Breast epithelium (tissue), 4 donors: ENCODE measurements at regions not wholly inside any gene's neighbourhood (a gene's known extent, or its start where the extent isn't known, plus 50 kb on each side); places are given as distances from the start of the nearest gene placed in this dataset.
"Not testable (repeated sequence)": the region's sequence is repeated elsewhere in the genome, so short reads cannot be mapped to it uniquely, and the experiment has no call there.

Experiments
- DNase-seq, 2 donors: peaks; one replicate each; pipeline ENCODE4 v3.0.0-alpha.2; 2019; ENCODE audit warnings: low spot score in 2 of 2
- H3K27ac ChIP-seq, 2 donors: fragments of 200-600 bp; sonication (generic) in 1 of 2; one replicate each; pipeline ENCODE4 v1.5.1; 2016 to 2019; ENCODE audit warnings: mild to moderate bottlenecking in 1 of 2
- H3K27me3 ChIP-seq, 2 donors: fragments of 200-600 bp; sonication (generic) in 1 of 2; one replicate each; pipeline versions ENCODE4 v1.5.1 to v1.6.0; 2017 to 2019; ENCODE audit warnings: control low read depth in 1 of 2, mild to moderate bottlenecking in 1 of 2
- H3K36me3 ChIP-seq: fragments of 200-600 bp; one replicate; pipeline ENCODE4 v1.5.1; 2019
- H3K4me1 ChIP-seq, 2 donors: fragments of 200-600 bp; sonication (generic); one replicate each; pipeline ENCODE4 v1.5.1; 2016 to 2019; ENCODE audit warnings: control low read depth in 1 of 2
- H3K4me3 ChIP-seq, 3 donors: fragments of 200-600 bp; sonication (generic); 1 replicate in 2 of 3; 2 replicates in 1 of 3; pipeline ENCODE4 v1.5.1; 2016 to 2019; ENCODE audit warnings: mild to moderate bottlenecking in 3 of 3, moderate library complexity in 2 of 3
- H3K9me3 ChIP-seq, 2 donors: fragments of 200-600 bp; sonication (generic) in 1 of 2; one replicate each; pipeline ENCODE4 v1.5.1; 2016 to 2019; ENCODE audit warnings: control low read depth in 1 of 2
- POLR2A ChIP-seq: fragments of 450-650 bp; IDR thresholded peaks from one replicate; pipeline ENCODE4 v1.6.1; 2016; ENCODE audit warnings: antibody characterized with exemption, mild to moderate bottlenecking, moderate library complexity
- POLR2AphosphoS5 ChIP-seq, 3 donors: sonication (generic); formaldehyde crosslinking; IDR thresholded peaks; one replicate each; pipeline ENCODE4 v1.6.1; 2017; ENCODE audit warnings: antibody characterized with exemption in 3 of 3
- intact Hi-C: fragments of 100-400 bp; cut with DNase I; formaldehyde crosslinking; loops from one replicate; pipeline ENCODE4 v1.15.1; 2023; ENCODE audit warnings: low total_unique reads
- TF ChIP-seq, protein P1 (sequence below), 3 donors: fragments of 450-650 bp; IDR thresholded peaks; one replicate each; pipeline ENCODE4 v1.5.1; 2016 to 2017; ENCODE audit warnings: antibody characterized with exemption in 3 of 3, mild to moderate bottlenecking in 3 of 3, moderate library complexity in 3 of 3

- Histone ChIP-seq H3K36me3 (no peaks in the 10 kb centered on the region), H3K4me1 (no peaks in the 10 kb centered on the region), H3K4me3 (no peak overlapping the region), H3K27ac (no peak overlapping the region), H3K27me3 (no peaks in the 10 kb centered on the region), H3K9me3 (no peaks in the 10 kb centered on the region)
- DNase-seq = no peak
- intact Hi-C loops = no loop called here
- TF ChIP-seq, protein P1, sequence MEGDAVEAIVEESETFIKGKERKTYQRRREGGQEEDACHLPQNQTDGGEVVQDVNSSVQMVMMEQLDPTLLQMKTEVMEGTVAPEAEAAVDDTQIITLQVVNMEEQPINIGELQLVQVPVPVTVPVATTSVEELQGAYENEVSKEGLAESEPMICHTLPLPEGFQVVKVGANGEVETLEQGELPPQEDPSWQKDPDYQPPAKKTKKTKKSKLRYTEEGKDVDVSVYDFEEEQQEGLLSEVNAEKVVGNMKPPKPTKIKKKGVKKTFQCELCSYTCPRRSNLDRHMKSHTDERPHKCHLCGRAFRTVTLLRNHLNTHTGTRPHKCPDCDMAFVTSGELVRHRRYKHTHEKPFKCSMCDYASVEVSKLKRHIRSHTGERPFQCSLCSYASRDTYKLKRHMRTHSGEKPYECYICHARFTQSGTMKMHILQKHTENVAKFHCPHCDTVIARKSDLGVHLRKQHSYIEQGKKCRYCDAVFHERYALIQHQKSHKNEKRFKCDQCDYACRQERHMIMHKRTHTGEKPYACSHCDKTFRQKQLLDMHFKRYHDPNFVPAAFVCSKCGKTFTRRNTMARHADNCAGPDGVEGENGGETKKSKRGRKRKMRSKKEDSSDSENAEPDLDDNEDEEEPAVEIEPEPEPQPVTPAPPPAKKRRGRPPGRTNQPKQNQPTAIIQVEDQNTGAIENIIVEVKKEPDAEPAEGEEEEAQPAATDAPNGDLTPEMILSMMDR (IDR thresholded peaks at IDR 0.05) = no peak
- TF ChIP-seq POLR2AphosphoS5 (IDR thresholded peaks at IDR 0.05) (no peak), POLR2A (no peak)
Measured at GRCh38 chr5:166803058-166803457, 1488.4 kb upstream of the WWC1 start.

- H3K27me3 ChIP-seq, H3K27ac ChIP-seq, H3K4me1 ChIP-seq, intact Hi-C loops, H3K9me3 ChIP-seq, DNase-seq, H3K36me3 ChIP-seq, H3K4me3 ChIP-seq: not testable (repeated sequence)
Measured at GRCh38 chr5:166804223-166804622, 1487.2 kb upstream of the WWC1 start.

DNA sequence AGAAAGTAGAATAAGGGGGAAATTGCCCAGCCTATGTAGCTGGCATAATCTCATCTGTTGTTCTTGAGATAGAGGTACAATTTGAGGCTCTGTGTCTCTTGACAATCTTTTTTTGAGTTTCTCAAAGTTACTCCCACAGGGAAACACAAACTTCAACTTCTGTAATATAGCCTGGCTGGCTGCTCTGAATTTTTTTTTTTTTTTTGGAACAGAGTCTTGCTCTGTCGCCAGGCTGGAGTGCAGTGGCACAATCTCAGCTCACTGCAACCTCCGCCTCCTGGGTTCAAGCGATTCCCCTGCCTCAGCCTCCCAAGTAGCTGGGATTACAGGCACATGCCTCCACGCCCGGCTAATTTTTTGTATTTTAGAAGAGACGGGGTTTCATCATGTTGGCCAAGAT lies 1486.8 kb upstream of the WWC1 start:
- H3K27ac ChIP-seq, intact Hi-C loops, DNase-seq, H3K27me3 ChIP-seq, H3K36me3 ChIP-seq, H3K9me3 ChIP-seq, H3K4me1 ChIP-seq, H3K4me3 ChIP-seq: not testable (repeated sequence)

GRCh38 chr5:166810093-166810658 lies 1481.3 kb upstream of the WWC1 start:
- H3K36me3 ChIP-seq, H3K4me1 ChIP-seq, DNase-seq, H3K27me3 ChIP-seq, intact Hi-C loops, H3K9me3 ChIP-seq, H3K27ac ChIP-seq, H3K4me3 ChIP-seq: not testable (repeated sequence)

- intact Hi-C loops = no loop called here
- H3K4me3 ChIP-seq = no peak overlapping the region
- peaks cover 5% of the 10 kb centered on the region in 2 donors for H3K9me3 ChIP-seq
- no peaks in the 10 kb centered on the region for H3K4me1 ChIP-seq
- no peak overlapping the region for H3K27ac ChIP-seq
- no peaks in the 10 kb centered on the region for H3K36me3 ChIP-seq
- TF ChIP-seq, protein P1 (IDR thresholded peaks at IDR 0.05) = no peak
- TF ChIP-seq POLR2A (no peak), POLR2AphosphoS5 (IDR thresholded peaks at IDR 0.05) (no peak)
- no peak for DNase-seq
- H3K27me3 ChIP-seq = no peaks in the 10 kb centered on the region
Measured at GRCh38 chr5:166810721-166811120, 1480.7 kb upstream of the WWC1 start.

DNA sequence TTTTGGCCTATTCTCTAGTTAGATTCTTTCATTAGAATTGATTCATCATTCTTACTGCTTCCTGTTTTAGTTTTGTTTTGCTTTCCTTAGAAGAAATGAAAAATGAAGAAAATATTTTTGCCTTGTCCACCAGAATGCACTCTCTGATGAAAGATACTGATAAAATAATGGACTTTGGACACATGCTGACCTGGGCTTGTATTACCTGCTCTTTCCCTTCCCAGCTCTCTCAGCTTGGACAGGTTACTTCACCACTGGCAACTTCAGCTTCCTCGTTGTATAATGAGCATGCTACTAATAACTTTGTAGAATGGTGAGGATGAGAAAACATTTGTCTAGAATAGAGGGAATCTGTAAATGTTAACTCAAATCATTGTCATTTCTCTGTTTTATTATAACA lies 1468.1 kb upstream of the WWC1 start:
- DNase-seq = no peak
- Histone ChIP-seq H3K9me3 (no peaks in the 10 kb centered on the region), H3K36me3 (no peaks in the 10 kb centered on the region), H3K4me1 (no peaks in the 10 kb centered on the region), H3K4me3 (no peak overlapping the region), H3K27me3 (no peaks in the 10 kb centered on the region), H3K27ac (no peak overlapping the region)
- intact Hi-C loops = no loop called here
- TF ChIP-seq POLR2A (no peak), POLR2AphosphoS5 (IDR thresholded peaks at IDR 0.05) (no peak)
- TF ChIP-seq, protein P1 (IDR thresholded peaks at IDR 0.05) = no peak

DNA sequence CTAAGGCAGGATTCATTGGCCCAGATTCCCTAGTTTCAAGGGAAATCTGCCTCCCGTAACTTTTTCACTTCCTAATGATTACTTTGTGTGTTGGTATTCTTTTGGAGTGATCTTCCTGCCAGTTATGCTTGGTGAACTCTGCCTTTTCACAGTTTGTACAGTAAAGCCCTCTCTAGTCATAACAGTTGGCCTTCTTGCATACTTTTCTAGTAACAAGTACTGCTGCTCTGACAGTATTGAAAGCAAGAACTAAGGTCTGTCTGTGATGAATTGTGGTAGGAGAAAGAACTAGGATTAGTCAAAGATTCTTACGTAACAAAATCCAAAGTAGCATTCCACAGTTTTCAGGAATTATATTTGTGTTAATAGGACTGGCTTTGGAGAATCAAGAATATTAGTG lies 1457.2 kb upstream of the WWC1 start:
- Histone ChIP-seq H3K27ac (no peak overlapping the region), H3K4me3 (no peak overlapping the region), H3K36me3 (no peaks in the 10 kb centered on the region), H3K27me3 (no peaks in the 10 kb centered on the region), H3K4me1 (no peaks in the 10 kb centered on the region), H3K9me3 (no peaks in the 10 kb centered on the region)
- DNase-seq = no peak
- TF ChIP-seq, protein P1 (IDR thresholded peaks at IDR 0.05) = no peak
- TF ChIP-seq POLR2AphosphoS5 (IDR thresholded peaks at IDR 0.05) (no peak), POLR2A (no peak)
- intact Hi-C loops = no loop called here
